ENCODE measurements at regions not wholly inside any gene's neighbourhood (a gene's known extent, or its start where the extent isn't known, plus 50 kb on each side); places are given as distances from the start of the nearest gene placed in this dataset.

GRCh38 chr21:25169370-25169769, 437.9 kb downstream of the MRPL39 start:
- no peak overlapping the region for H2BK12ac ChIP-seq (ENCODE audit: low read depth, low read length)
- H2BK20ac ChIP-seq (ENCODE audit: low read length), result no peak overlapping the region
- H2BK5ac ChIP-seq (ENCODE audit: low read depth, low read length), result no peak overlapping the region
- no peaks in the 10 kb centered on the region for H3K79me2 ChIP-seq (ENCODE audit: control insufficient read depth in 1 of 2, insufficient read depth in 2 of 2, low read length in 2 of 2)
- no peak overlapping the region for H2AK5ac ChIP-seq (ENCODE audit: low read depth, low read length)
- DNase-seq (ENCODE audit: low read depth in 1 of 2, low spot score in 2 of 2), result no peak
- H3K4ac ChIP-seq (replicated peaks; ENCODE audit: insufficient read length, low read depth, low read length), result no peak overlapping the region
- H3K56ac ChIP-seq (replicated peaks; ENCODE audit: insufficient read length, low read depth, low read length), result no peak overlapping the region
- no peaks in the 10 kb centered on the region for H4K20me1 ChIP-seq (replicated peaks in 1 of 2; ENCODE audit: control insufficient read depth in 1 of 2, insufficient read depth in 2 of 2, low read length in 2 of 2)
- H2BK15ac ChIP-seq (ENCODE audit: low read length), result no peak overlapping the region
- H4K91ac ChIP-seq (replicated peaks; ENCODE audit: insufficient read length, low read length), result no peak overlapping the region
- H3K79me1 ChIP-seq (ENCODE audit: low read depth, low read length), result no peaks in the 10 kb centered on the region
- 80% methylated on average over 1 of the region's 1 CpG; no CpG with 5 or more reads in 1 of the 2 experiments for WGBS, 2 experiments (ENCODE audit: extremely low coverage in 1 of 2, insufficient coverage in 1 of 2, insufficient read length in 1 of 2, insufficient replicate concordance in 2 of 2, low coverage in 1 of 2, low lambda C conversion rate in 2 of 2, missing lambda C conversion rate in 1 of 2)
- H3K4me1 ChIP-seq (replicated peaks in 1 of 4; ENCODE audit: control insufficient read depth in 3 of 4, insufficient read depth in 4 of 4, low read length in 3 of 4), result no peaks in the 10 kb centered on the region
- ChIA-PET CTCF (ENCODE audit: partially characterized antibody) (no interaction called here), POLR2A (ENCODE audit: partially characterized antibody) (no interaction called here)
- H3K18ac ChIP-seq (ENCODE audit: extremely low read depth, low read length), result no peak overlapping the region
- TF ChIP-seq SP4 (IDR thresholded peaks at IDR 0.05; ENCODE audit: low read length) (no peak), ATF3 (IDR thresholded peaks at IDR 0.05; ENCODE audit: insufficient read depth, low read depth, low read length) (no peak), YY1 (IDR thresholded peaks at IDR 0.05; ENCODE audit: low read depth, low read length) (no peak), POLR2A (IDR thresholded peaks at IDR 0.05; ENCODE audit: control extremely low read depth in 1 of 2, low read depth in 2 of 2, low read length in 2 of 2) (no peak), RAD21 (IDR thresholded peaks at IDR 0.05 in 1 of 2, conservative IDR thresholded peaks at IDR 0.05 in 1 of 2; ENCODE audit: low read depth in 2 of 2, low read length in 2 of 2) (no peak), KDM5A (IDR thresholded peaks at IDR 0.05; ENCODE audit: low read length) (no peak), SP2 (IDR thresholded peaks at IDR 0.05; ENCODE audit: low read length) (no peak), TAF1 (IDR thresholded peaks at IDR 0.05; ENCODE audit: low read depth, low read length) (no peak), POLR2AphosphoS5 (IDR thresholded peaks at IDR 0.05; ENCODE audit: low read depth, low read length) (no peak), ATF2 (IDR thresholded peaks at IDR 0.05; ENCODE audit: low read length) (no peak), POU5F1 (IDR thresholded peaks at IDR 0.05; ENCODE audit: low read depth, low read length) (no peak), CBX8 (IDR thresholded peaks at IDR 0.05; ENCODE audit: borderline replicate concordance, low read depth, low read length) (no peak), CREB1 (IDR thresholded peaks at IDR 0.05) (no peak)
- H4K5ac ChIP-seq (ENCODE audit: insufficient read length, low read depth, low read length), result no peak overlapping the region
- H3K9ac ChIP-seq (replicated peaks in 1 of 4; ENCODE audit: extremely low read depth in 1 of 4, low read depth in 3 of 4, low read length in 3 of 4), result no peak overlapping the region
- H3K14ac ChIP-seq (ENCODE audit: insufficient read length), result no peak overlapping the region
- peaks cover 0 to 2% (median 0%) of the 10 kb centered on the region in 4 experiments; a peak in 1 of 8 replicates for H3K36me3 ChIP-seq (ENCODE audit: control insufficient read depth in 2 of 4, insufficient read depth in 4 of 4, low read length in 3 of 4)
- H3K23me2 ChIP-seq (ENCODE audit: low read depth, low read length), result no peaks in the 10 kb centered on the region
- peaks cover 10 to 19% of the 10 kb centered on the region in 2 experiments for H3K9me3 ChIP-seq (ENCODE audit: insufficient read depth in 2 of 2, low read depth in 1 of 2, low read length in 1 of 2)
- H2AFZ ChIP-seq (ENCODE audit: low read length), result no peak overlapping the region
- FAIRE-seq, result no peak
- no peak overlapping the region for H4K8ac ChIP-seq (ENCODE audit: extremely low read depth, insufficient read depth, low read length)
- H3K4me2 ChIP-seq (ENCODE audit: insufficient read depth in 1 of 2, low read depth in 2 of 2, low read length in 2 of 2), result no peak overlapping the region
- H3K23ac ChIP-seq (ENCODE audit: insufficient read length), result no peak overlapping the region
- no peak overlapping the region for H3K4me3 ChIP-seq (ENCODE audit: extremely low read depth in 1 of 4, insufficient read depth in 2 of 4, low read depth in 3 of 4, low read length in 4 of 4)
- H3K27ac ChIP-seq (ENCODE audit: low read depth, low read length), result no peak overlapping the region
- no peak overlapping the region for H2BK120ac ChIP-seq (replicated peaks; ENCODE audit: low read depth, low read length)
- H3K27me3 ChIP-seq (replicated peaks in 1 of 4; ENCODE audit: control insufficient read depth in 3 of 4, extremely low read depth in 1 of 4, insufficient read depth in 3 of 4, low read length in 3 of 4), result no peaks in the 10 kb centered on the region
